LNCaP clone FGC (cell line): ENCODE measurements at regions not wholly inside any gene's neighbourhood (a gene's known extent, or its start where the extent isn't known, plus 50 kb on each side); places are given as distances from the start of the nearest gene placed in this dataset.

Experiments
- DNase-seq: peaks from one replicate; pipeline ENCODE4 v3.0.0-alpha.2; 2011; ENCODE audit warnings: low read depth
- H3K4me3 ChIP-seq: 2 replicates; pipeline ENCODE4 v1.5.1; 2011; ENCODE audit warnings: mild to moderate bottlenecking, low read depth, low read length, control low read depth
- CTCF ChIP-seq: IDR thresholded peaks from 2 replicates; pipeline ENCODE4 v1.5.1; 2012; ENCODE audit warnings: mild to moderate bottlenecking; ENCODE audit not compliant: control insufficient read depth, insufficient read depth; ENCODE audit errors: extremely low read depth

- no peak for TF ChIP-seq CTCF
- H3K4me3 ChIP-seq, result no peak overlapping the region
- DNase-seq, result no peak
Measured at GRCh38 chr3:64743156-64743886, 55.5 kb upstream of the ADAMTS9 start.

- no peak for TF ChIP-seq CTCF
- H3K4me3 ChIP-seq, result no peak overlapping the region
Measured at GRCh38 chr3:64741341-64741740, 53.5 kb upstream of the ADAMTS9 start.

GRCh38 chr3:64739971-64740631, 52.3 kb upstream of the ADAMTS9 start:
- DNase-seq, result no peak
- TF ChIP-seq CTCF, result no peak
- no peak overlapping the region for H3K4me3 ChIP-seq

More at GRCh38 chr3:64741341-64741740, 53.5 kb upstream of the ADAMTS9 start:
- no peak for DNase-seq
